Endothelial cell of umbilical vein (primary cell): ENCODE measurements at regions not wholly inside any gene's neighbourhood (a gene's known extent, or its start where the extent isn't known, plus 50 kb on each side); places are given as distances from the start of the nearest gene placed in this dataset.

ENCODE experiments used
- BruUV-seq: library from RNA; stranded (reverse); fragments of 400-500 nt; replicated peaks from 2 replicates; lab custom pipeline; 2021; lab: Mats Ljungman, UMichigan
- CTCF ChIA-PET: fragments of 300-600, 350-600 bp; sonication (Branson Sonifier 250); formaldehyde crosslinking; loops from one replicate; lab custom pipeline; 2021; ENCODE audit warnings: antibody characterized with exemption, inconsistent platforms; lab: Charles Lee
- POLR2A ChIA-PET: fragments of 300-600, 350-600 bp; sonication (Branson Sonifier 250); formaldehyde crosslinking; loops from one replicate; lab custom pipeline; 2021; ENCODE audit warnings: antibody characterized with exemption, inconsistent platforms; lab: Charles Lee
- DNase-seq: peaks from one replicate; pipeline ENCODE4 v3.0.0-alpha.2; 2011; ENCODE audit warnings: low read depth, low spot score
- FAIRE-seq: peaks from 2 replicates; lab custom pipeline; 2011; peaks lifted over from hg19 to GRCh38; lab: Jason Lieb, UNC
- H2AFZ ChIP-seq: 2 replicates; pipeline ENCODE4 v1.6.0; 2012; ENCODE audit warnings: low read depth, low read length, control low read depth, inconsistent platforms
- H3K27ac ChIP-seq: 2 replicates; pipeline ENCODE4 v1.5.1; 2011; ENCODE audit warnings: low read depth, mild to moderate bottlenecking, control low read depth, low read length, moderate library complexity; ENCODE audit not compliant: insufficient read depth
- H3K27me3 ChIP-seq, 2 experiments: 2 replicates each; pipeline versions ENCODE4 v1.6.0 to v1.6.1; 2011; ENCODE audit warnings: low read length in 2 of 2, mixed read lengths in 1 of 2; ENCODE audit not compliant: control insufficient read depth in 2 of 2, insufficient read depth in 2 of 2
- H3K36me3 ChIP-seq, 2 experiments: 2 replicates in 1 of 2; 3 replicates in 1 of 2; pipeline ENCODE4 v1.5.1; 2011; ENCODE audit warnings: low read length in 2 of 2, mild to moderate bottlenecking in 1 of 2, moderate library complexity in 1 of 2; ENCODE audit not compliant: control insufficient read depth in 2 of 2, insufficient read depth in 2 of 2; ENCODE audit errors: extremely low read depth in 1 of 2
- H3K4me1 ChIP-seq: 3 replicates; pipeline ENCODE4 v1.5.1; 2011; ENCODE audit warnings: mild to moderate bottlenecking, low read length; ENCODE audit not compliant: control insufficient read depth, insufficient read depth; ENCODE audit errors: extremely low read depth
- H3K4me2 ChIP-seq: 2 replicates; pipeline ENCODE4 v1.6.1; 2011; ENCODE audit warnings: low read length, control low read depth, mixed read lengths; ENCODE audit not compliant: insufficient read depth
- H3K4me3 ChIP-seq, 3 experiments: fragments of 200-600 bp in 1 of 3; sonication (generic), shearing (Covaris generic) in 1 of 3; replicated peaks in 1 of 3; 2 replicates each; pipeline ENCODE4 v1.5.1; 2011 to 2016; ENCODE audit warnings: control low read depth in 3 of 3, low read length in 3 of 3, mild to moderate bottlenecking in 2 of 3, inconsistent platforms in 1 of 3, low read depth in 1 of 3, moderate library complexity in 1 of 3; ENCODE audit not compliant: insufficient read depth in 1 of 3
- H3K79me2 ChIP-seq: 2 replicates; pipeline ENCODE4 v1.6.0; 2012; ENCODE audit warnings: low read length, inconsistent platforms; ENCODE audit not compliant: control insufficient read depth, insufficient read depth
- H3K9ac ChIP-seq: replicated peaks from 2 replicates; pipeline ENCODE3; 2011; ENCODE audit warnings: low read length, control low read depth; ENCODE audit not compliant: insufficient read depth; ENCODE audit errors: extremely low read depth
- H3K9me1 ChIP-seq: replicated peaks from 3 replicates; pipeline ENCODE4 v1.6.0; 2011; ENCODE audit warnings: mild to moderate bottlenecking, low read length; ENCODE audit not compliant: control insufficient read depth, insufficient read depth; ENCODE audit errors: extremely low read depth
- H3K9me3 ChIP-seq: replicated peaks from 2 replicates; pipeline ENCODE4 v1.5.1; 2012; ENCODE audit warnings: low read length, inconsistent platforms; ENCODE audit not compliant: control insufficient read depth, insufficient read depth
- H4K20me1 ChIP-seq: replicated peaks from 2 replicates; pipeline ENCODE3; 2011; ENCODE audit warnings: mild to moderate bottlenecking, low read length; ENCODE audit not compliant: control insufficient read depth, insufficient read depth; ENCODE audit errors: extremely low read depth
- CTCF ChIP-seq, 2 donors: IDR thresholded peaks; 1 replicate in 1 of 2; 2 replicates in 1 of 2; pipeline ENCODE4 v1.5.1; 2011; ENCODE audit warnings: low read length in 2 of 2, mild to moderate bottlenecking in 2 of 2, moderate library complexity in 2 of 2, control low read depth in 1 of 2, inconsistent platforms in 1 of 2, low read depth in 1 of 2; ENCODE audit not compliant: insufficient read depth in 1 of 2; ENCODE audit errors: extremely low read depth in 1 of 2
- EZH2 ChIP-seq: IDR thresholded peaks from 2 replicates; pipeline ENCODE4 v1.6.1; 2012; ENCODE audit warnings: borderline replicate concordance, low read depth, mild to moderate bottlenecking, moderate library complexity, low read length, inconsistent platforms; ENCODE audit not compliant: severe bottlenecking
- FOS ChIP-seq: IDR thresholded peaks from 2 replicates; pipeline ENCODE4 v1.6.1; 2011; ENCODE audit warnings: mild to moderate bottlenecking, low read length, moderate library complexity, borderline replicate concordance; ENCODE audit not compliant: insufficient read depth
- GATA2 ChIP-seq: IDR thresholded peaks from 2 replicates; pipeline ENCODE4 v1.7.0; 2011; ENCODE audit warnings: low read depth, mild to moderate bottlenecking, moderate library complexity, mixed read lengths, low read length; ENCODE audit not compliant: insufficient read length, insufficient read depth
- JUN ChIP-seq: IDR thresholded peaks from 2 replicates; pipeline ENCODE4 v1.6.1; 2011; ENCODE audit warnings: borderline replicate concordance, low read depth; ENCODE audit not compliant: insufficient read length, insufficient read depth
- MYC ChIP-seq: IDR thresholded peaks from one replicate; pipeline ENCODE4 v1.6.1; 2011; ENCODE audit warnings: mild to moderate bottlenecking, low read depth, low read length
- POLR2A ChIP-seq: IDR thresholded peaks from 2 replicates; pipeline ENCODE4 v1.6.1; 2012; ENCODE audit warnings: low read depth, mild to moderate bottlenecking, control low read depth, low read length
- POLR2AphosphoS5 ChIP-seq: IDR thresholded peaks from 2 replicates; pipeline ENCODE4 v1.6.1; 2012; ENCODE audit warnings: low read depth, mild to moderate bottlenecking, control low read depth, low read length, moderate library complexity; ENCODE audit not compliant: insufficient read depth
- dilution Hi-C: fragments of 300-500 bp; cut with MboI; formaldehyde crosslinking; loops from one replicate; pipeline ENCODE4 v1.15.0; 2019; ENCODE audit warnings: low sequenced_read_pairs; ENCODE audit not compliant: extremely low pct_ligation_motif_present
- intact Hi-C: fragments of 100-400 bp; cut with micrococcal nuclease; formaldehyde crosslinking; loops from one replicate; pipeline ENCODE4 v1.10.0; 2022
- TF ChIP-seq, protein P1 (sequence below): IDR thresholded peaks from 2 replicates; pipeline ENCODE4 v1.6.1; 2011; ENCODE audit not compliant: insufficient read depth, insufficient read length

DNA sequence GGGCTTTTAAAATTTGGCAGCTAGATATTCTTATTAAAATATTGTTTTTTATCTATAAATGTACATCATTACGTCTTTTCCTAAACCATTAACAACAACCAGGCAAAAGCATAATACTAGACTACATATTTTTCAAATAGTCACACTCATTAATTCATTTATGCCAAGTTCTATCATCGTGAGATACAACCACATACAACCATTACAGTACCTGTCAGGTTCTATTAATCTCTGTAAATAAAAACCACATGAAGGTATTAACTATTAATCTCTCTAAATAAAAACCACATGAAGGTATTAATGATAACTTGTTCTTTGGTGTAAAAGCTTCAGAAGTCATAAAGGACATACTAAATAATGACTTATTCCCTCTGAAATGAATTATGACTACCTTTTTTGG lies 432.7 kb downstream of the TMX3 start:
- ChIA-PET POLR2A (no interaction called here), CTCF (no interaction called here)
- DNase-seq = no peak
- H2AFZ ChIP-seq = no peak overlapping the region
- no peak for FAIRE-seq
- no peak overlapping the region for H3K4me2 ChIP-seq
- no peaks in the 10 kb centered on the region for H3K4me1 ChIP-seq
- no peaks in the 10 kb centered on the region for H4K20me1 ChIP-seq
- no peak overlapping the region for H3K27ac ChIP-seq
- H3K9me1 ChIP-seq = no peaks in the 10 kb centered on the region
- no peaks in the 10 kb centered on the region for H3K36me3 ChIP-seq
- BruUV-seq = no TSS peak
- H3K9me3 ChIP-seq = no peaks in the 10 kb centered on the region
- dilution Hi-C loops (no loop called here), intact Hi-C loops (no loop called here)
- no peak overlapping the region for H3K9ac ChIP-seq
- H3K27me3 ChIP-seq = no peaks in the 10 kb centered on the region
- H3K4me3 ChIP-seq = no peak overlapping the region
- no peak for TF ChIP-seq POLR2A
- TF ChIP-seq JUN = no peak
- no peak for TF ChIP-seq GATA2
- TF ChIP-seq MYC = no peak
- no peak for TF ChIP-seq EZH2
- TF ChIP-seq POLR2AphosphoS5 = no peak
- no peak for TF ChIP-seq FOS
- TF ChIP-seq, protein P1, sequence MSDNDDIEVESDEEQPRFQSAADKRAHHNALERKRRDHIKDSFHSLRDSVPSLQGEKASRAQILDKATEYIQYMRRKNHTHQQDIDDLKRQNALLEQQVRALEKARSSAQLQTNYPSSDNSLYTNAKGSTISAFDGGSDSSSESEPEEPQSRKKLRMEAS = no peak
- no peak for TF ChIP-seq CTCF (IDR thresholded peaks at IDR 0.05; ENCODE audit: extremely low read depth in 1 of 2, insufficient read depth in 1 of 2, low read depth in 1 of 2, low read length in 2 of 2)
- no peaks in the 10 kb centered on the region for H3K79me2 ChIP-seq
